Astrocyte of the hippocampus (primary cell): ENCODE measurements at regions not wholly inside any gene's neighbourhood (a gene's known extent, or its start where the extent isn't known, plus 50 kb on each side); places are given as distances from the start of the nearest gene placed in this dataset.

Experiments
- DNase-seq: peaks from one replicate; pipeline ENCODE4 v3.0.0; 2011; ENCODE audit warnings: low read depth, low spot score

DNA sequence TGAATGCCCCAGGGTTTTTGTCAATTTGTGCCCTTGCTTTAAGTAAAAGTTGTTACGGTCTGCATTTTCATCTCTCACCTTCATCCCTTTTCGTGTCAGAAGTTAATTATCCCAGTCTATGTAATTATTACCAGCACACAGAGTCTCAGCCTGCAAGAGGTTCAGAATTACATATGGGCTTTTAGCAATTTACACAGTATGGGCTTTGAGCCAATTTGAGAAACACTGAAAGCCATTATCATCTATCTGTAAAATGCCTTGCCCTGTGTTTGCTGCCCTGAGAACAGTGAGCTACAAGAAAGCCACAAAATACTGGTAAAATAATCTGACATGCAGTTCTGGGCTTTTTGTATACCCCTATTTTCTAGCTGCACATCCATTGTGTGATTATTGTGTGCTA lies 125.6 kb upstream of the STEAP4 start:
- no peak for DNase-seq

DNA sequence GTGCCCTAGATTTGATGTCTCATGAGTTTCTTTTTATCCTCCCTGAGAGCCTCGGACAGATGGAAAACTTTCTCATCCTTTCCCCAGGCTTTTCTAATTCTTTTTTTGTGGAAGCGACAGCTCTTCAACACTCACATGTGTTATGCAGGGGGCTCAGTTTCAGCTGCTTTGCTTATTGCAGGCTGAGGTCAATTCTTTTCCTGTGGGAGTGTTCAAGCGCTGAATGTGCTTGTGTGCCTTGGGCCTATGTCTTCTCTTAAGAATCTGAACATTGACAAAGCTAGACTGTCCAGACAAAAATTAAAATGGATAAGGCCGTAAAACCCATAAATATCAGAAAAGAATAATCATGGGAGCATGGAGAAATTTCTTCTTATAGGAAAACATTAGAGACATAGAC lies 125.2 kb upstream of the STEAP4 start:
- DNase-seq, result no peak

DNA sequence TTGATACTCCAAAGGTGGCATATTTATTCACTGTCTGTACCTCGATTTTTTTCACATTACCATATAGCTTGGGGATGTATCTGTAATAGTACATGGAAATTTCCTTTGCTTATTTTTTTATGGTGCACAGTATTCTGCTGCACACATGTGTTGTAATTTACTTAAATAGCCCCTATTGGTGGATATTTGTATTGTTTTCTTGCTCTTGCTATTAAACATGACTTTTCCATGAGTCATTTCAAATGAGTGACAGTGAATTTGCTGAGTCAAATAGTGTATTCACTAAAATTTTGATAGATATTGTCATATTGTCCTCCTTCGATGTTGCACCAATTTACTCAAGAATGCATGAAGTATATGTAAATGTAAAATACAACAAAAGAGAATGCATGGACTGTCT lies 122.7 kb upstream of the STEAP4 start:
- DNase-seq, result peak; percentile 4

DNA sequence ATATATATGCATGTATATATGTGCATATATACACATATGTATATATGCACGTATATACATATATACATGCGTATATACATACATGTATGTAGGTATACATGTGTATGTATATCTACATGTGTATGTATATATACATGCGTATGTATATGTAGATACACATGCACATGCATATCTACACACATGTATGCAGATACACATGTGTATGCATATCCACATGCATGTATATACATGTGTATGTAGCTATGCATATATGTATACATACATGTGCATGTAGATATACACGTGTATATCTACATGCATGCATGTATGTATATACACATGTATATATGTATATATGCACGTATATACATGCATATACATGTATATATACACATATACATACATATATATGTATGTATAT lies 95.8 kb upstream of the STEAP4 start:
- no peak for DNase-seq

DNA sequence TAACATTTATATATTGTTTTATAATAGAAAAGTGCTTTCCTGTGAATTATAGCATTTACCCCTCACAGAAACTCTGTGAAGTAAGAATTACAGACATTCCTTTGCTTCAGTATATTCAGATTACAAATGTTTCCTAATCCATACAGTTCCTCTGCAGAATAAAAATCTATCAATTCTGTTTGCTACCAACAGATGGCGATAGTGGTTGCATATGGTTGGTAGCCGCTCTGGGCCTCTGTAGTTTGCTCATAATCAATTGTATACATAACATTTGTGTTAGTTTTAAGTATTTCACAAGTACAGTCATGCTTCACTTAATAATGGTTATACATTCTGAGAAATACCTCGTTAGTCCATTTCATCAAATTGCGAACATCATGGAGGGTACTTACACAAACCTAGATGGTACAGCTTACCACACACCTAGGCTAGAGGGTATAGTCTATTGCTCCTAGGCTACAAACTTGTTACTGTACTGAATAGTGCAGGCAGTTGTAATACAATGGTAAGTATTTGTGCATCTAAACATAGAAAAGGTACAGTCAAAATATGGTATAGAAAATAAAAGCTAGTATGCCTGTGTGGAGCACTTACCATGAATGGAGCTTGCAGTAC lies 94.4 kb upstream of the STEAP4 start:
- DNase-seq, result peak; percentile 13

DNA sequence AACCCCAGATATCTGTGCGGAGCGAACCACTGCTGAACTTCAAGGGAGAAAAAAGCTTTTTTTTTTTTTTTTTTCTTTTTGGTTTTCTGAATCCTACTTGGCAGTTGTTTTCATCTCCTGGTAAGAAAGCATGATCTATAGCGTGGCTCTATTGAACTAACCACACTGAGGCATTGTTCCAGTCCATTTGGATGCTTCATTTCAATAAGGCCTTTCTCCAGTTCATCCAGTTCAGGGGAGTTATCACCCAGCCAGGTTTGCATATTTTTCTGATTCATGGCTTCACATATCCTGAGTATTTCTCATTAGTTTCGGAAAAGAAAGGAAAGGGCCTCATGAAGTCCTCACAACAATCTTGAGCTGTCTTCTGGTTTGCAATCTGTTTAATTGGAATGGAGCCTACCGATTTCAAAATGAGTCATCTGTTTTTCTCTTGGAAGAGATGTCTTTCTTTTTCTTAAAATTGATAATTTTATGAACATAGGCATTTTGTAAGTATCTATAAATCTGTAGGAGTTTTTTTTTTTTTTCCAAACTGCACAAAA lies 93.1 kb upstream of the STEAP4 start:
- no peak for DNase-seq

DNA sequence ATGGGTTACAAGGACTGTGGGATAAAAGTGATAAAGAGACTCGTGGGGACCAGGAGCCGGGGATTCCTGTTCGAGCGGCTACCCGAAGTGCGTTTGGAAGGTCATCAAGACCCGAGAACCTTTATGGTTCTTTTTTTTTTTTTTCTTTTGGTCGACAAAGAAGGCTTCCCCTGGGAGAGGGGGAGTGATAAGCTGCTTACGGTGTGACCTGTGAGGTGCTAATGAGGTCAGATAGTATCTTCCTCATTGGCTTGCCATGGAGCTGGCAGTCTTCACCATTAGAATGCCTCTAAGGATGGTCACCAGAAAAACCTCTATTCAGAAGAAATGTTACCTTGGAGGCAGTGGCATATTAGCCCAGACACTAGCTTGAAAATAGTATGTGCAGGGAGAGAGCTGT lies 92.3 kb upstream of the STEAP4 start:
- no peak for DNase-seq

DNA sequence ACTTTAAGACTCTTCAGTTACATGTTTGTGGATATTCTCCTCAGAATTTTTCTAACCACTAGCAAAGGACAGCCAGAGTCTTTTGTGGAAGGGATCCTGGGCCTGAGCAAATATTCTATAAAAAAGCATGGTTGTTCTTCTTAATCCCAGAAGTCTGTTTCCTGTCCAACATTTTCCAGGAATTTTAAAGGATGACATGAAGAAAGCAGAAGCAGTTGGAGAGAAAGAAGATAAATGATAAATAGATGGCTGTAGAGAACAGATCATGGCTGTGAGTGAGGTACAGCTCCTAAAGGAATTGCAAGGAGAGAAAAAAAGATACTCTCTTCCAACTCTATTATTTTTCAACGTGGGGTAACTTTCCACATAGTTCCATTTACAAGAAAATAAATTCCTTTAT lies 91.8 kb upstream of the STEAP4 start:
- no peak for DNase-seq

DNA sequence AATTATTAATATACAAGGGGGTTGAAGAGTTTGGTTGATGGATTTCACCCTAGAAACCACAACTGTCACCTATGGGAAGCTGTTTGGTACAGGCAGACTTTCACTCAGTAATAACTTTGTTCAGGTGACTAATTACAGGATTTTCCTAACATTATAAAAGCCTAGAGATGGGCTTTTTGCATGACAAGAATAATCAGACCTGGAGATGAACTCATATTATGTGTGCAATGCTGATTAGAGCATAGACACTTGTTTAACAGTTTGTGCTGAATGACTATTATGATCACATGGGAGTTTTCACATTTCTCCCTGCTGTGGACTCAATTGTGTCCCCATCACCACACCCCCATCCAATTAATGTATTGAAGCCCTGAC lies 90.2 kb upstream of the STEAP4 start:
- no peak for DNase-seq

DNA sequence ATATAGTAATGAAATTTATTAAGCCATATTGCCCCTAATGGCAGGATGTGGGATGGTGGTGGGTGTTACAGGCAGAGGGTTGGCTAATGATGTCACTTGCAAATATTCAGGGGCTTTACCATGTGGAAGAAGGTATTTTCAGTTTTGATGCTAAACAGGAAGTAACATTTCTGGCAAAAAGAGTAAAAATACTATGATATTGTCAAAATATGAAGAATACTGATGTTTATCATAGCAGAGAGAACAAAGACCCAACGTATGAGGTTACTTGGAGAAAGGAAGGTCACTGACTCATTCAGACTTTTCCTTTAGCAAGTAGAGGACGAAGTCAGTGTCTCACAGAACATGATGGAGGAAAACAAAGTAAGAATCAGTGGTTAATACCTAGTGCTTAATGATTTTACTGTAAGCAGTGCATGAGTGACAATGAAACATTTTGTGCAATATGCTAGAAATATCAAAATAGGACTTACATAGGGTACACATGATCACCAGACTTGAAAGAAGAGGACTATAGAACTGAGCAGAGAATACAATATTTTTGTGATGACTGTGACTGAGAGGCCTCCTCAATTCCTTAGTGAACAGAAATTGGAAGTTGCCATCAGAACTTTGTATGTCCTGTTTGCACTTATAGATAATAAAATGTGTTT lies 89.7 kb upstream of the STEAP4 start:
- DNase-seq, result no peak

DNA sequence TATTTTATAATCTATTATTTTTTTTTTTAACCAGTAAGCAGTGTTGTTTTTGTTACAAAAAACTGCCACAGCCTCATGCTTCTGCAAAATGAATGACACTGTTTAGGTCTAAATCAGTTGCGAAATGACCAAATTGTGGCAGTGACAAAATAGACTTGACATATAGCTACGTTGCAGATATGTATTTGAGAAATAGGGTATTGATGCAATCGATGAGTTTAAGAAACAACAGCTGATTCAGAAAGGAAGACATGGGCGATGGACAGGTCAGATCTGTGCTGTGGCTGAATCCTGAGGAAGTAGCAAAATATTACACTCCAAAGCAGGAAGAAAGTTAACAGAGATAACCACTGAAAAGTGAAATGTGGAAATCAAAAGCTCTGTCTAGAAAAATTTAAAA lies 89.0 kb upstream of the STEAP4 start:
- no peak for DNase-seq

DNA sequence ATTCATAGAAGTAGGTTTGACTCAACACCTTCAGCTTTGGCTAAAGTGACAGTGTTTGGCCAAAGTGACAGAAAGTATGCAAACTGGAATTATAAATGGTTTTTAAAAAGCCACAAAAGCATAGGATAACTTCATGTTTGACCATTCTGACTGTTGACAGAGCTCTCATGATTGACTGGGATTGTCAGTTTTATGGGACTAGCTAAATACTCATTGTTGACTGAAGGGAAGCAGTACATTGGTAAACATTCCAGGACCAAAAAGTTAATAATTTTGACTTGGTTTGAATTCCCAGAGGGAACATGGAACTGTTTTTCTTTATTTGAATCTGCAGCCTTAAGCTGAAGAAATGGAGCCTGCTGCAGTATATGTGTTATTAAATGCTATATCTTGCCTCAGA lies 84.6 kb upstream of the STEAP4 start:
- DNase-seq, result no peak

DNA sequence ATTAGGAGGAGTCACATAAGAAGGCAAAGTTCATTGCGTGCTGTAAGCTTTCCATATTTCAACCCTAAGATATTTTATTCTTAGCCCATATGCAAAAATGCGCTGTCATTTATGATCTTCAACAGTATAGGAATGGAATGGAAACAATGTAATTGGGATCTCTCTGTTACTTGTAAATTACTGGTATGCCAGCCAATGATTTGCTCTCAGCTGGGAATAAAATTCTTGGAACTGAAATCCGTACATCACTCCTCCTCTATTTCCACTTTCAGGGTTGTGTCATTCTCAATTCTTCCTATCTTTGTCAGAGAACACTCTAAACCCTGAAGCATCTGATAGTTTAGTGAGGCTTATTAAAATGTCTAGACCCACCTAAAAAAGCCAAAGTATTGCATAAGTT lies 80.7 kb upstream of the STEAP4 start:
- no peak for DNase-seq

DNA sequence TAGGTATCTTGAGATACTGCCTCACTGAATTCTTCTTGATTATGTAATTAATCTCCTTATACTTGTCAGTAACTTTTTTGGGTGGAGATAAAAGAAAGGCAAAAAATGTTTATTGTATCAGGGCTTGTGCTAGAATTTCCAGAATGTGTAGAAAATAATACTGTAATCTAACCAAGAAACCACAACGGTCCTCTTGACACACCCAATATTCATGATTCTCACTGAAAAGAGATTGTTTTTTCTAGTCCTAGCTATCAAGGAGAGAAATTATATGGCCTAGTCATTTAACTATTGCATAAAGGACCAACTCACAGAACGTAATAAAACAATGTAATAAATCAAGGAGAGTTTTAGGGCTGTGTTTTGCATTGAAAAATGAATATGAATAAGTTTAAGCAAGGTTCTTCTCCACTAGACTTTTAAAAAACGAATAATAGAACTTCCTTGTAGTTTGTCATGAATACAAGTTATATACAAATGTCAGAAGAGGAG lies 80.0 kb upstream of the STEAP4 start:
- no peak for DNase-seq

DNA sequence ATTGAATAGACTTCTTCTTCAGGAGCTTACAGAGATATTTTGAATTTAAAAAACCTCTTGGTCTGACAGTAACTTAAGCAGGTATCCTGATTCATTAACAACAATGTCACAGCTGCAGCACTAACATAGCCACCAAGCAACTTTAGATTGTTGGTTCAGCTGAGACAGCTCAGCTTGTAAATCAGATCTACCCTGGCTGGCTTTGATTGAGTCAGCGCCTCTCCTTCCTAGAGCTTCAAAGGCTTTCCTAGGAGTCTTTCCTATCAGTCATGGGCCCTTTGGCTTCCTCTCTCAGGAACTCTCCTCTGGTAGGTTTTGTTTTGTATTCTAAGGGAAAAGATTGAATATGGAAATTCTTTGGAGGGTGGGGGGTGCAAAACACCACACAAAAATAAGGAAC lies 70.7 kb upstream of the STEAP4 start:
- DNase-seq, result peak; percentile 28

DNA sequence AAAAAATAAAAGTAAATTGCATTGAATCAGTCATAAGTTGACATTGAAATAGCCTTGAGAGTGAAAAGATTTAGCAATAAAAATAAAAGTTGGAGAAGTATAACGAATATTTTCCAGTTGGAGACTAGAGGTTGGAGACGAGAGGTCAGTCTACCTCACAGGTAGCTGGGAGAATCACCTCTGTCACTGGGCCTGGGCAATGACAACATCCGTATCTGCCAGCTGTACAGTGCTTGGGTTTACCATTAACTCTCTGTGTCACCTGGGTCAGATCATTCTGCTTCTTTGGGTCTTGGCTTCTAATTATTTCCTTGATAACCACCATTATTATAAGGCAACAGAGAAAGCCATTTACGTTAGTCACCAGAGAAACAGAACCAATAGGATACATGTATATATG lies 62.0 kb upstream of the STEAP4 start:
- DNase-seq, result no peak

DNA sequence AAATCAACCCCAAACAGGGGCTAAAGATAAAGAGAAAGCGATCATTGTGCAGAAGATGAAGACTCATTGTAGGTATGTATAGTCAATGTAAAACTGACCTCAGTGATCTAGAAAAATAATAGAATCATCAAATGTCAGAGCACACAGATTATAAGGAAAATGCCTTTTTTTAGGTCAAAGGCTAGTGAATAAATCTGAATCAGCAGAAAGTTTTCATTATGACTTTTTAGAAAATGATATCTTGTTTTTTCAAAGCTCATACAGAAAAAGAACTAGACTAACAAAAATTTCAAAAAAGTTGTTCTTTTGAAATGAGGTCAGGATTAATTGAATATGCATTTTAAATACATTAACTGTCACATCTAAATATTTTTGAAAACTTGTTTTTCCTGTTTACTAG lies 60.2 kb upstream of the STEAP4 start:
- DNase-seq, result no peak

DNA sequence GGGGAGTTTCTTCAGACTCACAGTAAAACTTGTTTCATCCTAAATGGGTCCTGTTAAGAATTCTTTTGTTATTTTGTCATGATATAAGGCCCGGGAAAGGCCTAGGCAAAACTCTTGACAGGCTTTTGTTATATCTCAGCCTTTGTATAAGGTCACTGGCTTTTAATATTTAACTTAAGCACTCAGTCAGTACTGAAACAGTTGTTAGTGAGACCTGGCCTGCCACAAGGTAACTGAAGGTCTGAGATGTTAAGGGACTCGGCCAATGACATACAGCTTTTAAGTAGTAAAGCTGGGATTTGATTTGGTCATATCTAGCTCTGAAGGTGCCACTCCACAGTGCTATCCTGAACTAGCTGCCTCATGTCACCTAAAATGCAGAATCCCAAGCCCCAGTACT lies 57.2 kb upstream of the STEAP4 start:
- DNase-seq, result no peak

DNA sequence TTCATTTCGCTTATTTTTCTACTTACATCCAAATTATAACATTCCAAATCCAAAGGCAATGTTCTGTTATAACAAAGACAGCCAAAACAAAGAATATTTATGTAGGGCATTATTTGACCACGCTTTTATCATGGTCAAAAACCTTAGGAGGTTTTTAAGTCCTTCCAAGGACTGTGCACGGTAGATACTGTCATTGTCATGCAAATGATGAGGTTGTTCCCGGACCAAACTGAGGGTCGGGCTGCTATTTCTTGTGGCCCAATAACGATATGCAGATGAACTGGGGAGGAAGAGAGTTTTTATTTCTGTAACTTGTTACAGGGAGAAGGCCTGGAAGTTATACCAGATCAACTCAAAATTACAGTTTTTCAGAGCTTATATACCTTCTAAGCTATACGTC lies 56.6 kb upstream of the STEAP4 start:
- peak; percentile 54 for DNase-seq

DNA sequence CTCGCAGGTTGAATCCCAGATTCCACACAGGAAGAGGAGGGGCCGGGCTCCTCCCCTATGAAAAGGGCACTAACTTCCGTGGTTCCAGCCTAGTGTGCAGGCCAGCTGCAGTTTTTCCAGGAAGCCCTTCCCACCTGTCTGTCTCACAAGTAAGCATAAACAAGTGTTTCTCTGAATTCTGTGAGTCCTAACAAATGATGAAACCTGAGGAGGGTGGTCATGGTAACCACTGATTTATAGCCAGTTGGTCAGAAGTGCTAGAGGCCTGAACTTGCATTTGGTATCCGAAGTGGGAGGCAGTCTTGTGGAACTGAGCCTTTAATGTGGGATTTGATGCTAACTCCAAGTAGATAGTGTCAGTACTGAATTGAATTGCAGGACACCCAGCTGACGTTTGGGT lies 54.7 kb upstream of the STEAP4 start:
- DNase-seq, result no peak

DNA sequence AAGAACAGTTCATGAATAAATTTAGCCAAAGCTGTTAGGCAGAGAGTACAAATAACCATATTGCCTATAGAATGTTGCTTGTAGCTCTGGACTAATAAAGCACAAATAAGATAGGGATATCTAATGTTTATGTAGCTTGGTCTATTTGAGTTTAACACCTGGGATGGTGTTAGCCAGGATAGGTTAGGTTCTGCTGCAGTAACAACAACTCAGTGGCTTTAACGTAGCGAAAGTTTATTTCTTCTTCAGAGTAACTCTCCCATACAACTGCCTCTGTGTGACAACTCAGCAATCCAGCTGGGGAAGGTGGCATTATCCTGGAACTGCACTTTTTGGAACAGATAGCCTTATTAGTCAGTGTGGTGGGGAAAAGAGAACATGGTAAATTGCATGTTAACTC lies 52.2 kb upstream of the STEAP4 start:
- DNase-seq, result no peak

DNA sequence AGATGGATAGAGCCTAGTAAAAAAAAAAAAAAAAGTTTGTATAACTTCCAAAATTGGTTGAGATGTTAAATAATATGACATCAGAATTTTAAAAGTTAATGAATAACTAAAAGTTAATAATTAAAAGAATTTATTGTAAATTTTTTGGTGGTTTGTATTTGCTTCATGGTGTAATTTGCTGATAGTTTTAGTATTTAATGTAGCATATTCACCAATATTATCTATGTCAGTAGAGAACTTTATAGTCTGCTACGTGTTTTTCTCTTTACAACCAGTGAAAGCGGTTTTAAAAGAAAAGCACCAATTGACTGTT lies 51.8 kb upstream of the STEAP4 start:
- no peak for DNase-seq

DNA sequence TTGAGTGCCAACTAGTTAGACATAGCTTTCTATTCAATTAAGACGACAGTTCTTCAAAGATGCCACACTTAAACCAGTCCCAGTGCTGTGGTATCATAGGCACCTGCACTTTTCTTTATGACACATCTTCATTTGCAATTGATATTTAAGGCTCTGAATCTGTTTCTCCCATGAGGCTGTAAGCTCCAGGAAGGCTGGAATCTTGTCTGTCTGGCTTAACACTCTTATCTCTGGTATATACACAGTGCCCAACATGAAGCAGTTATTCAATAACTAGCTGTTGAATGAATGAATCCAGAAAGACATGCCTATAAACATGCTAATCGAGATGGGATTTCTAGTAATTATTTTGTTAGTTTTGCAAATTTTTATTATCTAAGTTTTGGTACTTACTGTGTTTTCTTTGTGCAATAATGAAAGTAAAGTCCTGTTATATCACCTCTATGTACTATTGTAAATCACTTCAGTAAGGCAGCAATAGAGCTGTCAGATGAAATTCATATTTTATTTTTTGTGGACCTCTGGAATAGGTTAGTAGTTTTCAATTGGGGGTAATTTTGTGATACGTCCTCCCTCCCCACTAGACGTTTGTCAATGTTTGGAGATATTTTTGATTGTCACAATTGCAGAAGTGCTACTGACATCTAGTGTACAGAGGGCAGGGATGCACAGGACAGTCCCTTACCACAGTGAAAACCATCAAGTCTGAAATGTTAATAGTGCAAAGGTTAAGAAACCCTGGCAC lies 51.3 kb upstream of the STEAP4 start:
- no peak for DNase-seq
